SU-DHL-6 (cell line): ENCODE measurements at regions not wholly inside any gene's neighbourhood (a gene's known extent, or its start where the extent isn't known, plus 50 kb on each side); places are given as distances from the start of the nearest gene placed in this dataset.

Source experiments
- H2AFZ ChIP-seq: fragments of 200-600 bp; sonication (generic); 2 replicates; pipeline ENCODE4 v1.6.1; 2014; ENCODE audit warnings: low read depth, mild to moderate bottlenecking, moderate library complexity, mixed read lengths, antibody characterized with exemption, low read length; ENCODE audit not compliant: severe bottlenecking
- H3F3A ChIP-seq: fragments of 200-600 bp; shearing (Covaris generic); 2 replicates; pipeline ENCODE4 v1.6.0; 2016; ENCODE audit warnings: antibody characterized with exemption, mild to moderate bottlenecking; ENCODE audit not compliant: insufficient read depth
- H3K27ac ChIP-seq: fragments of 200-600 bp; sonication (generic); 2 replicates; pipeline ENCODE4 v1.5.1; 2016; ENCODE audit warnings: low read depth, mild to moderate bottlenecking, low read length, moderate library complexity, mixed read lengths
- H3K27me3 ChIP-seq: fragments of 200-600 bp; sonication (generic), shearing (Covaris generic); 2 replicates; pipeline ENCODE4 v1.6.0; 2014; ENCODE audit warnings: mild to moderate bottlenecking, low read length
- H3K36me3 ChIP-seq: fragments of 200-600 bp; sonication (generic); 2 replicates; pipeline ENCODE4 v1.6.1; 2014; ENCODE audit warnings: mild to moderate bottlenecking, low read length, mixed read lengths
- H3K4me2 ChIP-seq: fragments of 300-600, 200-600 bp; shearing (Covaris generic), sonication (generic); 2 replicates; pipeline ENCODE4 v1.6.0; 2014; ENCODE audit warnings: low read length, low read depth, mild to moderate bottlenecking; ENCODE audit not compliant: poor library complexity, severe bottlenecking
- H3K4me3 ChIP-seq: fragments of 200-600 bp; sonication (generic); 2 replicates; pipeline ENCODE4 v1.5.1; 2014; ENCODE audit warnings: antibody characterized with exemption, low read length, mild to moderate bottlenecking, mixed read lengths; ENCODE audit not compliant: insufficient read depth, poor library complexity, severe bottlenecking
- H3K79me2 ChIP-seq: fragments of 200-600 bp; sonication (generic); 2 replicates; pipeline ENCODE4 v1.6.1; 2014; ENCODE audit warnings: mild to moderate bottlenecking, low read length, moderate library complexity; ENCODE audit not compliant: insufficient read depth
- H3K9ac ChIP-seq: fragments of 200-600 bp; sonication (generic); 2 replicates; pipeline ENCODE4 v1.7.0; 2014; ENCODE audit warnings: mild to moderate bottlenecking, low read length
- H3K9me2 ChIP-seq: fragments of 200-600 bp; sonication (generic); replicated peaks from 2 replicates; pipeline ENCODE4 v1.6.1; 2014; ENCODE audit warnings: low read length; ENCODE audit not compliant: insufficient read depth
- H3K9me3 ChIP-seq: fragments of 200-600 bp; sonication (generic); 2 replicates; pipeline ENCODE4 v1.6.1; 2014; ENCODE audit warnings: low read length, mixed read lengths; ENCODE audit not compliant: insufficient read depth
- H4K20me1 ChIP-seq: fragments of 200-600 bp; sonication (generic); 2 replicates; pipeline ENCODE4 v1.6.1; 2014; ENCODE audit warnings: low read depth, mild to moderate bottlenecking, antibody characterized with exemption, low read length, moderate library complexity, mixed read lengths
- CTCF ChIP-seq: fragments of 200-600 bp; sonication (generic); IDR thresholded peaks from one replicate; pipeline ENCODE4 v1.5.1; 2017; ENCODE audit warnings: antibody characterized with exemption, mild to moderate bottlenecking, low read length, moderate library complexity; ENCODE audit not compliant: insufficient read depth, poor library complexity, severe bottlenecking
- EZH2phosphoT487 ChIP-seq: fragments of 200-600 bp; sonication (generic), shearing (Covaris generic); conservative IDR thresholded peaks from 2 replicates; pipeline ENCODE4 v1.6.1; 2018; ENCODE audit warnings: mild to moderate bottlenecking, antibody characterized with exemption, low read length, moderate library complexity, mixed read lengths

DNA sequence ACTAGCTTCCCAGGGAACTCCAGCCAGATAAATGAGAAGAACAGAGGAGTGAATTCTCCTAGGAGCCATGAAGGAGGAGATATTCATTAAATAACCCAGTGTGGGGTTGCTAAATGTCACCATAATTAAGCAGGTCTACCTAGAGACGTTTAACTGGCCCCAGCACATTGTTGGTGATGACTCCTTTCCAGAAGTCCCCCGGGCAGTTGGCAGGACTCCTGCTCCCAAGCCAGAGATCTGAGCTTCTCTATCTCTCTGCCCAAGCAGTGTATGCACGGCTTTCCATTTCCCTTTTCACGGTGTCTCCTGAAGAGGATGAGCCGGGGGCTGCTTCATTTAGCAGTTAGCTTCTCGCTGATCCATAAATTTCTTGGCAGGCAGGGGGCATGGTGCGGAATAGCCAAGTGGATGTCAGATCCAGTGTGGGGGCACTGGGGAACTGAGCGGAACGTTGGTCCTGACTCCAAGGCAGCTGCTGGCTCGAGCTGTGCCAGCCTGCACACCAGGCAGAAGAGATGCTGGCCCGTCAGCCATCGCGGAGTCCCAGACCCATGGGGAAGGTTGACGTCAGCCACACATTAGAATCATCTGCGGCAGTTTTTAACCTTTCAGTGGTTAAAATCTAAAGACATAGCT lies 142.0 kb upstream of the NPY start:
- no peaks in the 10 kb centered on the region for H3K27me3 ChIP-seq
- no peak overlapping the region for H2AFZ ChIP-seq
- H3F3A ChIP-seq, result no peaks in the 10 kb centered on the region
- no peaks in the 10 kb centered on the region for H3K36me3 ChIP-seq
- H3K4me3 ChIP-seq, result no peak overlapping the region
- H3K4me2 ChIP-seq, result no peak overlapping the region
- no peaks in the 10 kb centered on the region for H3K79me2 ChIP-seq
- no peak for TF ChIP-seq EZH2phosphoT487
- no peak for TF ChIP-seq CTCF
- no peak overlapping the region for H3K9ac ChIP-seq
- H3K9me3 ChIP-seq, result no peaks in the 10 kb centered on the region
- H3K9me2 ChIP-seq, result no peaks in the 10 kb centered on the region
- no peak overlapping the region for H3K27ac ChIP-seq
- no peaks in the 10 kb centered on the region for H4K20me1 ChIP-seq

- H2AFZ ChIP-seq, result no peak overlapping the region
- H3K36me3 ChIP-seq, result no peaks in the 10 kb centered on the region
- no peaks in the 10 kb centered on the region for H4K20me1 ChIP-seq
- no peaks in the 10 kb centered on the region for H3K27me3 ChIP-seq
- H3K4me2 ChIP-seq, result no peak overlapping the region
- H3K4me3 ChIP-seq, result no peak overlapping the region
- no peaks in the 10 kb centered on the region for H3K79me2 ChIP-seq
- H3K9ac ChIP-seq, result no peak overlapping the region
- no peak overlapping the region for H3K27ac ChIP-seq
- no peak for TF ChIP-seq CTCF
- no peaks in the 10 kb centered on the region for H3F3A ChIP-seq
- no peaks in the 10 kb centered on the region for H3K9me2 ChIP-seq
- H3K9me3 ChIP-seq, result no peaks in the 10 kb centered on the region
Measured at GRCh38 chr7:24143547-24143946, 140.4 kb upstream of the NPY start.

DNA sequence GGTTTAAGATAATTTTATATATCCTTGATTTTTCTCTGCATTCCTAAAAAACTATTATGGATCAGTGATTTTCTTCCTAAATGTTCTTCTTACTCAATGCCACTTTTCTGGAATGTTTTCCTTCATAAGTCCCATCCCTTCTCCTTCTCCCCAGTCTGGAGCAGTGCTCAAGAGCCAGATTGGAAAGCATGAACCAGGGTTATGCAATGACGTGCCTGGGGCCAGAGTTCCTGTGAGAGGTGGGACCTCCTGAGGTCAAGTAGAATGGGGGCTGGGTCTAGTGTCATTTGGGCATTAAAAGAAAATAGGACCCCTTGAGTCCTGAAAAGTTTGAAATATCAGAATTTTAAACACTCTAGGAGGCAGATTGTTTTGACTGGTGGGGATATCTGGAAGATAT lies 132.0 kb upstream of the NPY start:
- Histone ChIP-seq H3K9ac (no peak overlapping the region), H3K27me3 (no peaks in the 10 kb centered on the region), H3K79me2 (no peaks in the 10 kb centered on the region), H3F3A (no peaks in the 10 kb centered on the region), H4K20me1 (no peaks in the 10 kb centered on the region), H3K9me3 (no peaks in the 10 kb centered on the region), H3K27ac (no peak overlapping the region), H3K36me3 (no peaks in the 10 kb centered on the region), H3K4me3 (no peak overlapping the region), H2AFZ (no peak overlapping the region), H3K9me2 (no peaks in the 10 kb centered on the region), H3K4me2 (no peak overlapping the region)
- TF ChIP-seq CTCF (no peak), EZH2phosphoT487 (no peak)
